MCF 10A (cell line): ENCODE measurements at regions not wholly inside any gene's neighbourhood (a gene's known extent, or its start where the extent isn't known, plus 50 kb on each side); places are given as distances from the start of the nearest gene placed in this dataset.

ENCODE experiments used
- BruUV-seq: library from RNA; stranded (reverse); fragments of 400-500 nt; replicated peaks from 2 replicates; lab custom pipeline; 2021; lab: Mats Ljungman, UMichigan
- CTCF ChIA-PET: fragments of 300-600 bp; sonication (Branson Sonifier 250); formaldehyde crosslinking; extraction: SDS; loops from one replicate; lab custom pipeline; 2021; ENCODE audit warnings: antibody characterized with exemption, inconsistent platforms; lab: Yijun Ruan, JAX
- POLR2A ChIA-PET: fragments of 300-600, 350-650 bp; sonication (Branson Sonifier 250); formaldehyde crosslinking; extraction: SDS; loops from one replicate; lab custom pipeline; 2020; ENCODE audit warnings: antibody characterized with exemption, inconsistent platforms; lab: Yijun Ruan, JAX
- DNase-seq: peaks from one replicate; pipeline ENCODE4 v3.0.0-alpha.2; 2018; ENCODE audit not compliant: unreplicated experiment
- H3K27ac Mint-ChIP-seq: one replicate; pipeline ENCODE4 v1.8.0; 2022; ENCODE audit warnings: mild to moderate bottlenecking, low read depth, mixed read lengths; ENCODE audit not compliant: unreplicated experiment
- H3K27me3 Mint-ChIP-seq: one replicate; pipeline ENCODE4 v1.8.0; 2022; ENCODE audit warnings: mixed read lengths; ENCODE audit not compliant: insufficient read depth, unreplicated experiment
- H3K36me3 Mint-ChIP-seq: one replicate; pipeline ENCODE4 v1.8.0; 2022; ENCODE audit warnings: mild to moderate bottlenecking, moderate library complexity, mixed read lengths; ENCODE audit not compliant: insufficient read depth, unreplicated experiment
- H3K4me1 Mint-ChIP-seq: one replicate; pipeline ENCODE4 v1.8.0; 2022; ENCODE audit warnings: mixed read lengths; ENCODE audit not compliant: insufficient read depth, unreplicated experiment
- H3K4me3 Mint-ChIP-seq: one replicate; pipeline ENCODE4 v1.8.0; 2022; ENCODE audit warnings: mild to moderate bottlenecking, moderate library complexity, mixed read lengths; ENCODE audit not compliant: unreplicated experiment
- H3K9me3 Mint-ChIP-seq: one replicate; pipeline ENCODE4 v1.8.0; 2022; ENCODE audit warnings: mixed read lengths; ENCODE audit not compliant: unreplicated experiment
- CTCF ChIP-seq: fragments of 200-600 bp; IDR thresholded peaks from one replicate; pipeline ENCODE4 v1.8.0; 2022; ENCODE audit warnings: antibody characterized with exemption, mild to moderate bottlenecking; ENCODE audit not compliant: unreplicated experiment
- intact Hi-C: fragments of 100-400 bp; cut with micrococcal nuclease; formaldehyde crosslinking; loops from 2 replicates; pipeline ENCODE4 v1.14.1; 2022

GRCh38 chr5:88045165-88045564 is 223.5 kb downstream of the TMEM161B start:
- H3K4me1 Mint-ChIP-seq, result no peaks in the 10 kb centered on the region
- no peak overlapping the region for H3K4me3 Mint-ChIP-seq
- H3K9me3 Mint-ChIP-seq, result no peaks in the 10 kb centered on the region
- no peak for TF ChIP-seq CTCF
- BruUV-seq, result no TSS peak
- no peaks in the 10 kb centered on the region for H3K36me3 Mint-ChIP-seq
- ChIA-PET CTCF (no interaction called here), POLR2A (no interaction called here)
- no peak overlapping the region for H3K27ac Mint-ChIP-seq
- no peaks in the 10 kb centered on the region for H3K27me3 Mint-ChIP-seq
- intact Hi-C loops, result no loop called here
- DNase-seq, result no peak

GRCh38 chr5:88034520-88034919 is 234.1 kb downstream of the TMEM161B start:
- Mint-ChIP-seq H3K36me3 (no peaks in the 10 kb centered on the region), H3K27me3 (peaks cover 43% of the 10 kb centered on the region), H3K27ac (no peak overlapping the region), H3K9me3 (no peaks in the 10 kb centered on the region), H3K4me1 (no peaks in the 10 kb centered on the region), H3K4me3 (no peak overlapping the region)
- intact Hi-C loops, result no loop called here
- ChIA-PET CTCF (no interaction called here), POLR2A (no interaction called here)
- BruUV-seq, result no TSS peak
- no peak for DNase-seq
- no peak for TF ChIP-seq CTCF

GRCh38 chr5:88033191-88033590 is 235.5 kb downstream of the TMEM161B start:
- no peak overlapping the region for H3K27ac Mint-ChIP-seq
- H3K27me3 Mint-ChIP-seq, result peaks cover 53% of the 10 kb centered on the region
- no peak overlapping the region for H3K4me3 Mint-ChIP-seq
- no peaks in the 10 kb centered on the region for H3K9me3 Mint-ChIP-seq
- BruUV-seq, result no TSS peak
- no peaks in the 10 kb centered on the region for H3K4me1 Mint-ChIP-seq
- POLR2A ChIA-PET, result no interaction called here
- CTCF ChIA-PET, result no interaction called here
- intact Hi-C loops, result no loop called here
- TF ChIP-seq CTCF, result no peak
- DNase-seq, result no peak
- no peaks in the 10 kb centered on the region for H3K36me3 Mint-ChIP-seq

GRCh38 chr5:88029011-88029410 is 239.6 kb downstream of the TMEM161B start:
- intact Hi-C loops, result no loop called here
- no peak overlapping the region for H3K4me3 Mint-ChIP-seq
- POLR2A ChIA-PET, result no interaction called here

More at GRCh38 chr5:88029011-88029410, 239.6 kb downstream of the TMEM161B start:
- DNase-seq, result no peak
- no peak overlapping the region for H3K27ac Mint-ChIP-seq
- CTCF ChIA-PET, result interaction anchor here (0.6 kb wide), 1 partner anchor 1042 kb away, joined by 3 read pairs; no protein-coding TSS in a partner anchor
- H3K36me3 Mint-ChIP-seq, result no peaks in the 10 kb centered on the region
- H3K27me3 Mint-ChIP-seq, result peaks cover 30% of the 10 kb centered on the region
- BruUV-seq, result no TSS peak
- H3K4me1 Mint-ChIP-seq, result no peaks in the 10 kb centered on the region
- TF ChIP-seq CTCF, result no peak
- no peaks in the 10 kb centered on the region for H3K9me3 Mint-ChIP-seq
